ENCODE measurements at regions not wholly inside any gene's neighbourhood (a gene's known extent, or its start where the extent isn't known, plus 50 kb on each side); places are given as distances from the start of the nearest gene placed in this dataset.

DNA sequence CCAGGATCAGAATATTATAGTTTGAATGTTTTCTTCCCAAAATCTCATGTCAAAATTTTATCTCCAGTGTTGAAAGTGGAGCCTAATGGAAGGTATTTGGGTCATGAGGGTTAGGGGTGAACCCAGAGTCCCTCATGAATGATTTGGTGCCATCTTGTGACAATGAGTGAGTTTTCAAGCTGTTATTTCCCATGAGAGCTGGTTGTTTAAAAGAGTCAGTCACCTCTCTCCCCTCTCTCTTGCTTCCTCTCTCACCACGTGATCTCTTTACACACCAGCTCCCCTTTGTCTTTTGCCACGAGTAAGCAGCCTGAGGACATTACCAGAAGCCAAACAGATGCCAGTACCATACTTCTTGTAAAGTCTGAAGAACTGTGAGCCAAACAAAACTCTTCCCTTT lies 561.6 kb downstream of the RERGL start:
- DNase-seq = no peak

- DNase-seq = no peak
Measured at GRCh38 chr12:17527021-17527420, 563.0 kb downstream of the RERGL start.

GRCh38 chr12:17511369-17511768 lies 578.6 kb downstream of the RERGL start:
- DNase-seq = no peak

- no peak for DNase-seq
Measured at GRCh38 chr12:17507336-17507735, 582.7 kb downstream of the RERGL start.

DNA sequence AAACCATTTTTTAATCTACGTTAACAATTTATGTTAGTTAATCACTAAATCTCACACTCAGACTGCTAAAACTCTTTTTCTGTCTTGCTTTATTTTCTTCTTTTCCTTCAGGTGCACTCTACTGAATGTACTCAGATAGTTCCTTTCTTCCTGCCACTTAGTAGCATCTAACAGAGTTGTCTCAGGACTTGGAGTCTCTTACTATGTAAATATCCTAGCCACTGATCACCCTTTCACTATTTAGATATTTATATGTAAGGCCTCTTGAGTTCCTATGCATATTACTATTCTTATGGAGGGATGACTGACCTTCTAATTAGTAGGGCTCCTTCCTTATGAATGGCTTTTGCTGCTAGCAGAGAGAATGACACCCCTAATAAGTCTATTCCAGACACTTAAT lies 586.3 kb downstream of the RERGL start:
- no peak for DNase-seq

GRCh38 chr12:17489452-17489851 lies 600.5 kb downstream of the RERGL start:
- DNase-seq = no peak

GRCh38 chr12:17478908-17479673 lies 610.9 kb downstream of the RERGL start:
- no peak for DNase-seq

DNA sequence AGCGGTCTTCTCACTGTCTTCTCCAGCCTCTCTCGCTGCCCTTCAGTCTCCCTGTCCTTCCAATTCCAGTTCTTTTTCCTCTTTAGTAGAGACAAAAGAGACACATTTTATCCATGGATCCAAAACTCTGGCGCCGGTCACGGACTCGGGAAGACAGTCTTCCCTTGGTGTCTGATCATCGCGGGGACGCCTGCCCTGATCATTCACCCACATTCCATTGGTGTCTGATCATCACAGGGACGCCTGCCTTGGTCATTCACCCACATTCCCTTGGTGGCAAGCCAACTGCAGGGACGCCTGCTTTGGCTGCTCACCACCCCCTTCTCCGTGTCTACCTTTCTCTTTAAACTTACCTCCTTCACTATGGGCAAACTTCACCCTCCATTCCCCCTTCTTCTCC lies 619.5 kb downstream of the RERGL start:
- DNase-seq = no peak

GRCh38 chr12:17459214-17459613 lies 630.8 kb downstream of the RERGL start:
- no peak for DNase-seq

GRCh38 chr12:17456486-17456885 lies 633.5 kb downstream of the RERGL start:
- DNase-seq = no peak

DNA sequence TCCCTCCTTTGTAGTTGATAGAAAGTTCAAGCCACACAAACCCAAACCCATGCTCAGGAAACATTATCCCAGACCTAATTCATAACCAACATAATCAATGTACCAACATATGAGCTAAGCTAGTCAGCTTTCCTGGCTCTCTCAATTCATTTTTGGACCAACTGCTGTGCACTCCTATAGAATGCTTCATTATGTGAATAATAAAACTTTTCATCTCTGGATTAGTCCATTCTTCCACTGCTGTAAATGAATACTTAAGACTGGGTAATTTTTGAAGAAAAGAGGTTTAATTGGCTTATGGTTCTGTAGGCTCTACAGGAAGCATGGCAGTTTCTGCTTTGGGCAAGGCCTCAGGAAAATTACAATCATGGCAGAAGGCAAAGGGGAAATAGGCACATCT lies 651.9 kb downstream of the RERGL start:
- no peak for DNase-seq

DNA sequence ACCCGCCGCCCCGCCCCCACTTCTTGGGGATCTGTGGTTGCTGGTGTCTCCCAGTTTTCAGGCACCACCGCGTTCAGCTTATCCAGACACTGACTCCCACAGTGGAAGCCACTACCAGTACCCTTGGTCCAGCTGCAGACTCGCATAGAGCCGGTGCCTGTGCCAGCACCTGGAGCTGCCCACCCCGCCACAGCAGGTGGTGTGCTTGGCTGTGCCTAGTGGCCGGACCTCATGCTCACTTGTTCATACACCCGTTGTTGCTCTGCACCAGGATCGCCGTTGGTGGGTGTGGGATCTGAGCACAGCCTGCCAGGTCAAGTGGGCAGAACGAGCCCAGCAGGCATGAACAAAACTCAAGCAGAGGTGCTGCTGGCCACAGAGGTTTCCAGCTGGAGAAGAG lies 673.2 kb downstream of the RERGL start:
- DNase-seq = no peak

- DNase-seq = no peak
Measured at GRCh38 chr12:17414596-17414995, 675.4 kb downstream of the RERGL start.

- DNase-seq = no peak
Measured at GRCh38 chr12:17411662-17412061, 678.3 kb downstream of the RERGL start.

- no peak for DNase-seq
Measured at GRCh38 chr12:17388679-17389078, 701.3 kb downstream of the RERGL start.

DNA sequence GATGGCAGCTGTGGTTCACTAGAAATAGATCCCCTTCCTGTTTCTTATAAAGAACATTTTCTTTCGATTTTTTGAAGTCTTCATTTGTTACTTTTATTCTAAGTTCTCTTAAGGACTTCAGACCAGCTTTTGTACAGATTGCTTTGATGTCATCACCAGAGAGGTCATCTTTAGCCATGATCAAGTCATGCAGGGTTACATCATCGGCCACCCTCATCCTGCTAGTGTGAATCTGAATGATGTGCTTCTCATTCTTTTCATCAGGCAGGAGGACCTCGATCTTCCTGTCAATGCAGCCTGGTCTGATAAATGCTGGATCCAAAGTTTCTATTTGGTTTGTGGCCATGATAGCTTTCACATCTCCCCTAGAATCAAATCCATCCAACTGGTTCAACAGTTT lies 706.7 kb downstream of the RERGL start:
- DNase-seq = no peak

DNA sequence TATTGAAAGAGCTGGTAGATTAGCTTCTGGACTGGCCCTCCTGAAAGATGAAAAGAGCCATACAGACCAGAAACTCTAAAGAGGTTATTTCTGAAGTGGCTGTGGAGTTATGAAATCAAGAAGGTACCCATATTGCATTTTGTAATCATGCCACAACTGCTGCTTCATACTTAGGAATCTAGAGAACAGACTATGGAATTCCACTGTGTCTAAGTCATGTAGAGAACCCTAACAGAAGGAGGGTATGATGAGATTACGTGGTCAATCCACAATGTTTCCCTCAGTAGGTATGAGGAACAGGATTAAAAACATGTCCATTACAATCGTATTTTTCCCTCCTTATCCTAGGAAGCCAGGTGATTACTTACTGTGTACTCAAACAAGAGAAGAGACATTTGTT lies 708.8 kb downstream of the RERGL start:
- DNase-seq = no peak

DNA sequence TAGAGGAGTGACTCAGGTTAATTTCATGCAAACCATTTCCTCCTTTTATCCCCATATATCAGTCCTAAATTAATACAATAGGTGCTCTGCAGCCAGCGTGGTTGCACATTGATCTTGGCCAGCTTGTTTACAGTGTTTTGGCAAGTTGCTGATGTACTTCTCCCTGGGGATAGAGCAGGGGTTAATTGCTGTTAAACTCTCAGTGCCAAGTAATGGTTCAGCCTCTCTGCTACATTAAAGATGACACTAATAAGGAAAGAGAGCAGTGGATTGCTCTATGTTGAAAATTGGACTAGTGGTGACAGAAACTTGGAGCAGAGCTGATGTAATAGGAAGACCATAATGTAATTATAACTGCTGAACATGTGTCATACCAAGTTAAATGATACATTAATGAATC lies 717.5 kb downstream of the RERGL start:
- no peak for DNase-seq

DNA sequence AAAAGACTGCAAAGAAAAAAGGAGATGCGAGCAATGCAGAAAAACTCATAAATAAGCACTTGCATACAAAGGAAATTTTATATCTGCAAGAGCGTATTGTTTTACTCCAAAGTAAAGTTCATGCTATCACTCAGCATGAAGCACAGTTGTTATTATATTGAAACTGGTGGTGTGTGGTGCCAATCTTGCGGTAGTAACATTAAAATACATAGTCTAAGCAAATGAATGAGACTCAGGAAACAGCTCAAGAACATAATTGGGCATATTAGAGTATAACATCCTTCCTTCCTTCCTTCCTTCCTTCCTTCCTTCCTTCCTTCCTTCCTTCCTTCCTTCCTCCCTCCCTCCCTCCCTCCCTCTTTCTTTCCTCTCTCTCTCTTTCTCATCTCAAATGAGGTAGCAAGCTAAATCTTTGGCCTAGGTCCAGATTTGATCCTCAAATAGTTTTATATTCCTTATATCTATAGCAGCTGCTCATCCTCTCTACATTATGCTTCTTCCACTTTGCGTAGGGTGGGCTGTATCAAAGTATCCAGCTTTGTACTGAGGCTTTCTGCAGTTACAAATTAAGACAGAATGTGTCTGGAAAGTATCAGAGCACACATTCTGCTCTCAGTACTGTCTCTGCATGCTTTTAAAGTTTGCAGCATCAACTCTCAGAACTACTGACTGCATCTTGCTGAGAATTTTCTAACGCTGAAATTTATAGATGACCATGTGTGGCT lies 718.3 kb downstream of the RERGL start:
- no peak for DNase-seq

DNA sequence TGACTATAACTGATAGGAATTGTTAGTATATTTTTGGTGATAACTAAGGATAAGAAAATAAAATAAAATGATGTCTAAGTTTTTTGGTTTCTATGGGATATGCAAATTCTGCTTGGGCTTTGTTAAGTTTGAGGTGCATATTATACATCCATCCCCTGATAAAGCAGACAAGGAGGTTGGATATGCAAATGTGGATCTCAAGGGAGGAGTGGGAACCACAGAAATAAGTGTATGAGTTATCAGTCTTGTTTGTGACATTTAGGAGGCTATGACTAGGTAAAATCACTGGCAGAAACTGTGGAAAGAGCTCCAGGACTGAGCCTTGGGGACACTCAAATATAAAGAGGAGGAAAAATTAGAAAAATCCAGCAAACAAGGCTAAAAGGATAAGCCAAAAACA lies 719.4 kb downstream of the RERGL start:
- DNase-seq = no peak

DNA sequence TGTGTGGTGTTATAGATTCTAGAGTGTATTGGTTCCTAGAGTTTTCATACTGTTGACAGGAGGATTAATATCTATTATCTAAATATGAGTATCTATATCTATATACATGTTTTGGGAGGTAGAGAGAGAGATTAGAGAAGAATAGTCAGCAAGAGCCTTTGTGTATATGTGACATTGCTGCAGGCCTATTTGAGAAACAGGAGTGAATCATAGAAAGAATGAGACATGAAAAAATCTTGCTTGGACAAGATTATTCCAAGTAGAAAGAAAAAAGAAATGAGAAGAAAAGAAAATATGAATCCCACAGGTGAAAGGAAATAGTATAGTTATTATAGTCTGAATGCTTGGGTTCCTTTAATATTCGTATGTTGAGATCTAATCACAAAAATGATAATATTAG lies 720.4 kb downstream of the RERGL start:
- no peak for DNase-seq

- DNase-seq = no peak
Measured at GRCh38 chr12:17361224-17361623, 728.8 kb downstream of the RERGL start.

GRCh38 chr12:17358835-17359234 lies 731.2 kb downstream of the RERGL start:
- no peak for DNase-seq

- no peak for DNase-seq
Measured at GRCh38 chr12:17357396-17357795, 732.6 kb downstream of the RERGL start.

- no peak for DNase-seq
Measured at GRCh38 chr12:17352164-17352563, 737.8 kb downstream of the RERGL start.

All from NCI-H2227 treated with DMSO at 0.1 percent for 48 hours (cell line).